Fibroblast of skin of back (primary cell): ENCODE measurements at regions not wholly inside any gene's neighbourhood (a gene's known extent, or its start where the extent isn't known, plus 50 kb on each side); places are given as distances from the start of the nearest gene placed in this dataset.
"Not testable (repeated sequence)": the region's sequence is repeated elsewhere in the genome, so short reads cannot be mapped to it uniquely, and the experiment has no call there.

Experiments
- DNase-seq: peaks from one replicate; pipeline ENCODE4 v3.0.0-alpha.2; 2013

- DNase-seq = no peak
Observed at GRCh38 chr6:165167861-165168260, 141.5 kb downstream of the C6orf118 start.

- no peak for DNase-seq
Observed at GRCh38 chr6:165167311-165167710, 142.1 kb downstream of the C6orf118 start.

GRCh38 chr6:165163519-165163918 lies 145.9 kb downstream of the C6orf118 start:
- DNase-seq = no peak

GRCh38 chr6:165159460-165159859 lies 149.9 kb downstream of the C6orf118 start:
- no peak for DNase-seq

GRCh38 chr6:165146456-165146855 lies 162.9 kb downstream of the C6orf118 start:
- DNase-seq = no peak

GRCh38 chr6:165135889-165136288 lies 173.5 kb downstream of the C6orf118 start:
- no peak for DNase-seq

- DNase-seq = no peak
Observed at GRCh38 chr6:165129086-165129485, 180.3 kb downstream of the C6orf118 start.

- DNase-seq = not testable (repeated sequence)
Observed at GRCh38 chr6:165127743-165128142, 181.7 kb downstream of the C6orf118 start.

GRCh38 chr6:165124681-165125080 lies 184.7 kb downstream of the C6orf118 start:
- not testable (repeated sequence) for DNase-seq

GRCh38 chr6:165119231-165120020 lies 190.0 kb downstream of the C6orf118 start:
- no peak for DNase-seq

- no peak for DNase-seq
Observed at GRCh38 chr6:165118736-165119135, 190.7 kb downstream of the C6orf118 start.

GRCh38 chr6:165117806-165118205 lies 191.6 kb downstream of the C6orf118 start:
- DNase-seq = no peak

GRCh38 chr6:165117121-165117520 lies 192.3 kb downstream of the C6orf118 start:
- peak; percentile 45 for DNase-seq

GRCh38 chr6:165110860-165111259 lies 198.5 kb downstream of the C6orf118 start:
- peak; percentile 49 for DNase-seq

- no peak for DNase-seq
Observed at GRCh38 chr6:165109011-165109410, 200.4 kb downstream of the C6orf118 start.

GRCh38 chr6:165106261-165106660 lies 203.1 kb downstream of the C6orf118 start:
- DNase-seq = no peak

- no peak for DNase-seq
Observed at GRCh38 chr6:165098165-165098564, 211.2 kb downstream of the C6orf118 start.

- no peak for DNase-seq
Observed at GRCh38 chr6:165096868-165097267, 212.5 kb downstream of the C6orf118 start.

- no peak for DNase-seq
Observed at GRCh38 chr6:165096209-165096608, 213.2 kb downstream of the C6orf118 start.

GRCh38 chr6:165092881-165093595 lies 216.4 kb downstream of the C6orf118 start:
- no peak for DNase-seq

GRCh38 chr6:165091121-165091785 lies 218.2 kb downstream of the C6orf118 start:
- no peak for DNase-seq

GRCh38 chr6:165090242-165090641 lies 219.2 kb downstream of the C6orf118 start:
- DNase-seq = no peak

- no peak for DNase-seq
Observed at GRCh38 chr6:165086814-165087213, 222.6 kb downstream of the C6orf118 start.
